Cardiac fibroblast (primary cell): ENCODE measurements at regions not wholly inside any gene's neighbourhood (a gene's known extent, or its start where the extent isn't known, plus 50 kb on each side); places are given as distances from the start of the nearest gene placed in this dataset.
A peak's percentile ranks its signal among the peaks of the same experiment; 100 is the strongest.

Experiments used
- DNase-seq, 2 donors: peaks; one replicate each; pipeline versions ENCODE4 v3.0.0 to v3.0.0-alpha.2; 2010; ENCODE audit warnings: low read depth in 2 of 2
- H3K4me3 ChIP-seq, 2 donors: replicated peaks in 1 of 2; 1 replicate in 1 of 2; 2 replicates in 1 of 2; pipeline ENCODE4 v1.5.1; 2011; ENCODE audit warnings: low read depth in 2 of 2, low read length in 2 of 2, mild to moderate bottlenecking in 2 of 2, moderate library complexity in 1 of 2
- TF ChIP-seq, protein P1 (sequence below): IDR thresholded peaks from one replicate; pipeline ENCODE4 v1.5.1; 2011; ENCODE audit warnings: low read depth, mild to moderate bottlenecking, low read length, inconsistent platforms

DNA sequence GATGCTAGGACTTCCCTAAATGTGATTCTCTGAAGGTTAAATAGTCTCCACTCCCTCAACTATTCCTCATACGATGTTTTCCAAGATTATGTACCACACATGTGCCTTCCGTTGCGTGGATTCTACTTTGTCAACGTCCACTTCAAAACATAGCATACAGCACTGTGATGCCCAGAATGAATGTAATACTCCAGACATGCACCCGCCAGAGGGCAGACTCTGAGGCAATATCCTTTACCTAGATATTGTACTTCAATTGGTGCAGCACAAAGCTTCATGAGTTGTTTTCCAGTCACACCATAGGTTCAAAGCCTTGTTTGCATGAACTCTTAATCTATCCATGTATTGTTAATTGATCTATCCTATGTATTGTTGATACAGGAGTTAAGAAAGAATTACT lies 201.0 kb upstream of the NABP1 start:
- TF ChIP-seq, protein P1, sequence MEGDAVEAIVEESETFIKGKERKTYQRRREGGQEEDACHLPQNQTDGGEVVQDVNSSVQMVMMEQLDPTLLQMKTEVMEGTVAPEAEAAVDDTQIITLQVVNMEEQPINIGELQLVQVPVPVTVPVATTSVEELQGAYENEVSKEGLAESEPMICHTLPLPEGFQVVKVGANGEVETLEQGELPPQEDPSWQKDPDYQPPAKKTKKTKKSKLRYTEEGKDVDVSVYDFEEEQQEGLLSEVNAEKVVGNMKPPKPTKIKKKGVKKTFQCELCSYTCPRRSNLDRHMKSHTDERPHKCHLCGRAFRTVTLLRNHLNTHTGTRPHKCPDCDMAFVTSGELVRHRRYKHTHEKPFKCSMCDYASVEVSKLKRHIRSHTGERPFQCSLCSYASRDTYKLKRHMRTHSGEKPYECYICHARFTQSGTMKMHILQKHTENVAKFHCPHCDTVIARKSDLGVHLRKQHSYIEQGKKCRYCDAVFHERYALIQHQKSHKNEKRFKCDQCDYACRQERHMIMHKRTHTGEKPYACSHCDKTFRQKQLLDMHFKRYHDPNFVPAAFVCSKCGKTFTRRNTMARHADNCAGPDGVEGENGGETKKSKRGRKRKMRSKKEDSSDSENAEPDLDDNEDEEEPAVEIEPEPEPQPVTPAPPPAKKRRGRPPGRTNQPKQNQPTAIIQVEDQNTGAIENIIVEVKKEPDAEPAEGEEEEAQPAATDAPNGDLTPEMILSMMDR = no peak
- DNase-seq = no peak
- no peak overlapping the region for H3K4me3 ChIP-seq

DNA sequence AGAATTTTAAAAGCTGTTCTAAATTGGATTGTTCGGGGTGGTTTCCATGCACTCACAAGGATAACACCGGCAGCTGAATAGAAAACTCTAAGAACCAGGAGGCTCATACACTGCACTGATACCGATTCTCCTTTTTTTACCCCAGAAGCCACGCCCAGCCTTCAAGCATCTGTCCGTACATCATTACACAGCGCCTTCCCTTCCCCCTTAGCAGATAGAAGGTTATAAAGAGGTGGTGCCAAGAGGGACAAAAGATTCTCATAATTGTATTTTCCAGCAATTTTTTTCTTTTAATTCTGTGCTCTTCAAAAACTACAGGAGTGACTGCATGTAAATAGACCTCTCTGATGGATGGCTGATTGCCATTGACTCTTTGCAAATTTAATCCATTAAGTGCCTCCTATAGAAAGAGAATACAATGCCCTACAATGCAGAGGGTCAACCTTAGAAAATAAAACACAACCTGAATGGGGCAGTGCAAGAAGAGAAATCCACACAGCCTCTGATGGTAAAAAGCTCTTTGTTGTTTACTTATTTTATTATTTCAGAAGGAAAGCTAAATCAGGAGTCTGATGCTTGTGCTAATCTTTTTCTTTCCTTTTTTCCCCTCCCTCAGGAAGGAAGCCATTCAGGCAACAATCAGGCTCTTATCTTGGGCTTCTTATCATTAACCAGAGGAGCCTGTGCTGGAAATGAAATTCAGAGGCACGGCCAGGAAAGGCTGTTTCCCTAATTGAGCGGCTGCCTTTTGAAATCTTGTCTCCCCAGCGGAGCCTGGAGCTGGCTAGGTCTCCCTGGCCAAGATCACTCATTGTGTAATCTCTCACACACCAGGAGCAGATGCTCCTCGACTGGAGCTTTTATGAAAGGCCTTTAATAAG lies 198.9 kb upstream of the NABP1 start:
- TF ChIP-seq, protein P1 = no peak
- peak; percentile 62 to 74 for DNase-seq
- H3K4me3 ChIP-seq = no peak overlapping the region

DNA sequence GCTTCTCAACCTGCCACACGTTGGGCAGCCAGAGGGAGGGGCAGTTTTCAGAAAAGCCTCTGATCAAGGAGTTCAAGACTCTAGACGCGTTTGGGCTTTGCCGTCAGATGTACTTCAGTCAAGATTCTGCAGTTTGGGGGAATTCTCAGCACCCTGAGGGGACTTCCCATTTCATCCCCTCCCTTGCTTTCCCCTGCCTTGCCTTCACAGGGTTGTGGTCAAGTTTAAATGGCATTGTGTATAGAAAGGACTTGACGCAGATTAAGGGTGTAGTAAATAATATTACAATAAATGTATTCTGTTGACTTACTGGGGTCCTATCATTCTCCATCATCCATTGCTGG lies 198.3 kb upstream of the NABP1 start:
- no peak for DNase-seq
- TF ChIP-seq, protein P1 = no peak
- H3K4me3 ChIP-seq = no peak overlapping the region

DNA sequence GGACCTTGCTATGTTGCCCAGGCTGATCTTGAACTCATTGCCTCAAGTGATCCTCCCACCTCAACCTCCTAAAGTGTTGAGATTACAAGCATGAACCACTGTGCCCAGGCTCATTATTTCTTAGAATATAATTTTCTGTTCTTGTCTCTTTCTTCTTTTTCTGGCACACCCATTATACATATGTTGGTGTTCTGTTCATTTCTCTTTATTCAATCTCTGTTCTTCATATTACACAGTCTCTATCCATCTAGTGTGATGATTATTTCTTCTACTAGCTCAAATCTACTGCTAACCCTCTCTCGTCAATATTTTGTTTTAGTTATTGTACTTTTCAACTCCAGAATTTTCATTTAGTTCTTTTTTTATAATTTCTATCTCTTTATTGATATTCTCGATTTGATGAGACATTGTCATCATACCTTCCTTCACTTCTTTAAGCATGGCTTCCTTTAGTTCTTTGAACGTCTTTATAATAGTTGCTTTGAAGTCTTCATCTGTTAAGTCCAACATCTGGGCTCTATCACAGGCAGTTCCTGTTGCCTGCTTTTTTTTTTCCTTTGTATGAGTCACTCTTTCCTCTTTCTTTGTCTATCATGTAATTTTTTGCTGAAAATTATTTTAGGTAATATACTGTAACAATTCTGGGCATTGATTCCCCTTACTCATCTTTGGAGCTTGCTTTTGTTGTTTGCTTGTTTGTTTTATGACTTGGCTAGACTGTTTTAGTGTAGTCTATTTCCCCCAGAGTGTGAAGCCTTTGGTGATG lies 196.4 kb upstream of the NABP1 start:
- DNase-seq = peak in 1 of 2 donors; percentile 79
- TF ChIP-seq, protein P1 = no peak
- no peak overlapping the region for H3K4me3 ChIP-seq

DNA sequence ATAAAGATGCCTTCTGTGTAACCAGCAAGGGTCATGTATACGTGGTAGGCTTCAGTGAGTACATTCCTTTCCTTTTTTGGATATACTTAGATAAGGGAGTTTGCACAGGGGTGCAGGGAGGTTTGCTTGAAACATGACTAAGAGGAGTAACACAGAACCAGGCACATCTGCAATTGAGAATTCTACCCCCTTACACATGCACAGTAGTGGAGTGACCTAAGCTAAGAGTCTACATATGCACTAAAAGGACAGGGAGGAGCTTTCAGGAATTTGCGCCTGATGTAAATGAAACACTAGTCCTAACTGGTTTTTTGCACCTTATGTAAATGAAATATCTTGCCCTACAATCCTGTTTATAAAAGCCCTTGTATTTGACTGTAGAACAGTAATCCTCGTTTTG lies 194.8 kb upstream of the NABP1 start:
- TF ChIP-seq, protein P1 = no peak
- H3K4me3 ChIP-seq = no peak overlapping the region
- no peak for DNase-seq

DNA sequence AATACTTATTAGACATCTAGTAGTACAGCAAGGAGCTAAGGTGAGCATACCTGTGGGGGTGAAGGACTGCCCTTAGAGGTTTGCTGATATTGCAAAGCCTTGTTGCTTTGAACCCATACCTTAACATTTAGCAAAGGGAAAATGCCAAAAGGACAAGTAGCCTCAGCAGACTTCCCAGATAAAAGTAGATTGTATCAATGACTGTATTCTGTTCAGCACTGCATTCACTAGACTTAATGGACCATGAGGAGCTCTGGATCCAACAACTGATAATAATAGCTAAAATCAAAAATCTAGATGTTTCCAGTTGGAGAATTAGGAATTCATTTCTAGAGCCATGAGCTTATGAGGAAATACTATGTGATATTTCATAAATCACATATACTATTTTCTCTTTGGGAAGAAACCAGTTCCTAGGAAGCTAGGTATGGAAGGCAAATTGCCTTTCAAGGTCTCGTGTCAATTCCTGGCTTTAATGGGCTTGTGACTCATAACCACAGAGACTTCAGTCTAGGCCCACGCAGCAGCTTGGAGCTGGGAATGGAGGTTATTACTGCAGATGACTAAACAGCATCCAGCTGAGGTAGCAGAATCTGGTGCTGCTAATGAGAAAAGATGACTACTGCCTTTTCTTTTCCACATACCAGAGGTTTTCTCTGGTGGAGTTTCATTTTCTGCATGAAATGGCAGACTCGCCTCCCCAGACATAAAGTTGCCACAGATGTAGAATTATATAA lies 191.2 kb upstream of the NABP1 start:
- peak; percentile 85 to 95 for DNase-seq
- H3K4me3 ChIP-seq = no peak overlapping the region
- TF ChIP-seq, protein P1 = no peak
